IMR-90 (cell line): ENCODE measurements at regions not wholly inside any gene's neighbourhood (a gene's known extent, or its start where the extent isn't known, plus 50 kb on each side); places are given as distances from the start of the nearest gene placed in this dataset.

ENCODE experiments used
- ATAC-seq: fragments of 200-7000 bp; cut with Tn5 transposase; 2 replicates; pipeline ENCODE4 v1.9.1; 2020; ENCODE audit warnings: low read depth, mild to moderate bottlenecking, moderate library complexity
- BruUV-seq: library from RNA; stranded (reverse); fragments of 400-500 nt; replicated peaks from 2 replicates; lab custom pipeline; 2021; lab: Mats Ljungman, UMichigan
- CTCF ChIA-PET: fragments of 300-600 bp; formaldehyde crosslinking; extraction: SDS; loops from one replicate; lab custom pipeline; 2021; ENCODE audit warnings: antibody characterized with exemption; lab: Yijun Ruan, JAX
- POLR2A ChIA-PET: fragments of 300-600 bp; sonication (Branson Sonifier 250); formaldehyde crosslinking; loops from one replicate; lab custom pipeline; 2022; ENCODE audit warnings: antibody characterized with exemption; ENCODE audit not compliant: unreplicated experiment; lab: Charles Lee
- DNase-seq: peaks from one replicate; pipeline ENCODE4 v3.0.0; 2013
- H2AFZ ChIP-seq: replicated peaks from 2 replicates; pipeline ENCODE3; 2013; ENCODE audit warnings: low read length, mild to moderate bottlenecking; ENCODE audit not compliant: poor library complexity
- H2AK5ac ChIP-seq: 2 replicates; pipeline ENCODE4 v1.6.1; 2013; ENCODE audit warnings: low read depth, low read length, inconsistent platforms
- H2AK9ac ChIP-seq: replicated peaks from 2 replicates; pipeline ENCODE3; 2013; ENCODE audit warnings: mild to moderate bottlenecking, low read depth, low read length, moderate library complexity; ENCODE audit not compliant: poor library complexity
- H2BK120ac ChIP-seq: 2 replicates; pipeline ENCODE4 v1.6.1; 2013; ENCODE audit warnings: low read depth, low read length, inconsistent platforms
- H2BK15ac ChIP-seq: 3 replicates; pipeline ENCODE4 v1.6.1; 2013; ENCODE audit warnings: low read depth, low read length, inconsistent platforms
- H2BK20ac ChIP-seq: 2 replicates; pipeline ENCODE4 v1.6.1; 2013; ENCODE audit warnings: low read depth, mild to moderate bottlenecking, inconsistent platforms, low read length, moderate library complexity
- H2BK5ac ChIP-seq: 2 replicates; pipeline ENCODE4 v1.6.1; 2013; ENCODE audit warnings: mild to moderate bottlenecking, low read depth, low read length, inconsistent platforms; ENCODE audit not compliant: poor library complexity, severe bottlenecking
- H3K14ac ChIP-seq: replicated peaks from 2 replicates; pipeline ENCODE4 v1.6.1; 2013; ENCODE audit warnings: low read depth, low read length, inconsistent platforms
- H3K18ac ChIP-seq: 2 replicates; pipeline ENCODE4 v1.6.1; 2013; ENCODE audit warnings: low read depth, low read length, control low read depth
- H3K23ac ChIP-seq: 2 replicates; pipeline ENCODE4 v1.6.1; 2013; ENCODE audit warnings: low read depth, low read length, inconsistent platforms
- H3K27ac ChIP-seq: 2 replicates; pipeline ENCODE4 v1.5.1; 2013; ENCODE audit warnings: mild to moderate bottlenecking, control low read depth, low read length; ENCODE audit not compliant: insufficient read depth
- H3K27me3 ChIP-seq: 2 replicates; pipeline ENCODE4 v1.6.1; 2013; ENCODE audit warnings: low read length; ENCODE audit not compliant: control insufficient read depth, insufficient read depth
- H3K36me3 ChIP-seq: 2 replicates; pipeline ENCODE4 v1.6.1; 2013; ENCODE audit warnings: low read length, mixed read lengths; ENCODE audit not compliant: control insufficient read depth, insufficient read depth
- H3K4ac ChIP-seq: 2 replicates; pipeline ENCODE4 v1.6.1; 2013; ENCODE audit warnings: low read depth, low read length, inconsistent platforms
- H3K4me1 ChIP-seq: 2 replicates; pipeline ENCODE4 v1.6.1; 2013; ENCODE audit warnings: low read length, mixed read lengths; ENCODE audit not compliant: control insufficient read depth, insufficient read depth
- H3K4me2 ChIP-seq: 2 replicates; pipeline ENCODE4 v1.6.1; 2013; ENCODE audit warnings: low read depth, mild to moderate bottlenecking, control low read depth, low read length, moderate library complexity
- H3K4me3 ChIP-seq: 2 replicates; pipeline ENCODE4 v1.5.1; 2013; ENCODE audit warnings: low read depth, mild to moderate bottlenecking, control low read depth, low read length, moderate library complexity; ENCODE audit not compliant: insufficient read depth
- H3K56ac ChIP-seq: 2 replicates; pipeline ENCODE4 v1.6.1; 2013; ENCODE audit warnings: low read length, inconsistent platforms; ENCODE audit not compliant: insufficient read depth; ENCODE audit errors: extremely low read depth
- H3K79me1 ChIP-seq, 2 experiments: 2 replicates each; pipeline ENCODE4 v1.6.1; 2013; ENCODE audit warnings: low read length in 2 of 2, inconsistent platforms in 1 of 2, low read depth in 1 of 2
- H3K9ac ChIP-seq: 2 replicates; pipeline ENCODE4 v1.6.1; 2013; ENCODE audit warnings: low read depth, low read length, control low read depth
- H3K9me1 ChIP-seq: 2 replicates; pipeline ENCODE4 v1.6.1; 2013; ENCODE audit warnings: low read length, inconsistent platforms; ENCODE audit not compliant: insufficient read depth
- H3K9me3 ChIP-seq: 2 replicates; pipeline ENCODE4 v1.6.1; 2013; ENCODE audit warnings: low read length; ENCODE audit not compliant: control insufficient read depth, insufficient read depth
- H4K20me1 ChIP-seq: 2 replicates; pipeline ENCODE4 v1.6.1; 2013; ENCODE audit warnings: low read length, inconsistent platforms; ENCODE audit not compliant: insufficient read depth
- H4K5ac ChIP-seq: 2 replicates; pipeline ENCODE4 v1.6.1; 2013; ENCODE audit warnings: mild to moderate bottlenecking, low read depth, low read length, control low read depth
- H4K8ac ChIP-seq, 2 experiments: 2 replicates each; pipeline ENCODE4 v1.6.1; 2013; ENCODE audit warnings: low read depth in 2 of 2, low read length in 2 of 2, control low read depth in 1 of 2, inconsistent platforms in 1 of 2
- H4K91ac ChIP-seq: 2 replicates; pipeline ENCODE4 v1.6.1; 2013; ENCODE audit warnings: low read depth, low read length, inconsistent platforms; ENCODE audit not compliant: insufficient read depth
- BHLHE40 ChIP-seq: fragments of 150-350 bp; IDR thresholded peaks from 2 replicates; pipeline ENCODE4 v1.6.1; 2016; ENCODE audit warnings: mild to moderate bottlenecking, low read depth, low read length
- CTCF ChIP-seq: conservative IDR thresholded peaks from 2 replicates; pipeline ENCODE4 v1.5.1; 2012; ENCODE audit warnings: mild to moderate bottlenecking, low read depth, low read length, improper control_type of control experiment
- NFE2L2 ChIP-seq: fragments of 150-350 bp; IDR thresholded peaks from 2 replicates; pipeline ENCODE4 v1.6.1; 2016; ENCODE audit warnings: low read depth, mild to moderate bottlenecking, low read length
- RCOR1 ChIP-seq: IDR thresholded peaks from 2 replicates; pipeline ENCODE4 v1.6.1; 2012; ENCODE audit warnings: mild to moderate bottlenecking, low read length, improper control_type of control experiment; ENCODE audit not compliant: insufficient replicate concordance
- SMC3 ChIP-seq: fragments of 150-350 bp; IDR thresholded peaks from 2 replicates; pipeline ENCODE4 v1.6.1; 2016; ENCODE audit warnings: low read depth, mild to moderate bottlenecking, antibody characterized with exemption, low read length, moderate library complexity
- USF2 ChIP-seq: fragments of 150-350 bp; IDR thresholded peaks from 2 replicates; pipeline ENCODE4 v1.6.1; 2017; ENCODE audit warnings: mild to moderate bottlenecking, antibody characterized with exemption, low read length, low read depth
- WGBS, 2 experiments: methylation state at CpG; one replicate each; pipeline versions ENCODE4 v1.1.5 to v1.1.7; 2013; ENCODE audit warnings: missing lambda C conversion rate in 2 of 2; ENCODE audit not compliant: insufficient read length in 1 of 2; ENCODE audit errors: extremely low coverage in 2 of 2; 5-methylcytosine and 5-hydroxymethylcytosine counted together
- dilution Hi-C: fragments of 300-500 bp; cut with HindIII; formaldehyde crosslinking; loops from one replicate; pipeline ENCODE4 v1.14.3; 2018; ENCODE audit warnings: low sequenced_read_pairs; ENCODE audit not compliant: unreplicated experiment
- in situ Hi-C: fragments of 300-500 bp; cut with MboI; formaldehyde crosslinking; loops from 3 replicates; pipeline ENCODE4 v1.14.3; 2019; ENCODE audit warnings: low sequenced_read_pairs, inconsistent platforms, mixed read lengths
- intact Hi-C: fragments of 100-400 bp; cut with micrococcal nuclease; formaldehyde crosslinking; loops from 2 replicates; pipeline ENCODE4 v1.10.0; 2022

- no TSS peak for BruUV-seq
Observed at GRCh38 chr13:76579701-76580100, 306.5 kb downstream of the KCTD12 start.

More at GRCh38 chr13:76579701-76580100, 306.5 kb downstream of the KCTD12 start:
- no peak overlapping the region for H3K23ac ChIP-seq
- no peaks in the 10 kb centered on the region for H3K4me1 ChIP-seq
- H2AK5ac ChIP-seq: no peak overlapping the region
- H4K20me1 ChIP-seq: no peaks in the 10 kb centered on the region
- H3K18ac ChIP-seq: no peak overlapping the region
- dilution Hi-C loops (no loop called here), in situ Hi-C loops (no loop called here), intact Hi-C loops (no loop called here)
- no peak overlapping the region for H3K27ac ChIP-seq
- no peak overlapping the region for H4K8ac ChIP-seq
- H2BK120ac ChIP-seq: no peak overlapping the region
- no peak overlapping the region for H4K5ac ChIP-seq
- no peaks in the 10 kb centered on the region for H3K36me3 ChIP-seq
- H4K91ac ChIP-seq: no peak overlapping the region
- ChIA-PET CTCF (no interaction called here), POLR2A (no interaction called here)
- no peak overlapping the region for H3K4me2 ChIP-seq
- no peak overlapping the region for H2BK15ac ChIP-seq
- TF ChIP-seq USF2 (no peak), CTCF (no peak), BHLHE40 (no peak), NFE2L2 (no peak), SMC3 (no peak), RCOR1 (no peak)
- no peak overlapping the region for H2AFZ ChIP-seq
- DNase-seq: no peak
- no peak overlapping the region for H3K56ac ChIP-seq
- WGBS, 2 experiments: 100% methylated on average over 1 of the region's 4 CpGs; no CpG with 5 or more reads in 1 of the 2 experiments
- H3K9me1 ChIP-seq: no peaks in the 10 kb centered on the region
- H3K79me1 ChIP-seq: no peaks in the 10 kb centered on the region
- H2AK9ac ChIP-seq: no peak overlapping the region
- H3K4ac ChIP-seq: no peak overlapping the region
- H2BK5ac ChIP-seq: no peak overlapping the region
- ATAC-seq: no peak
- no peak overlapping the region for H3K14ac ChIP-seq
- H2BK20ac ChIP-seq: no peak overlapping the region
- no peaks in the 10 kb centered on the region for H3K27me3 ChIP-seq
- H3K4me3 ChIP-seq: no peak overlapping the region
- peaks cover 6% of the 10 kb centered on the region; the same call in 1 of the 2 replicates for H3K9me3 ChIP-seq
- no peak overlapping the region for H3K9ac ChIP-seq
